ENCODE measurements at regions not wholly inside any gene's neighbourhood (a gene's known extent, or its start where the extent isn't known, plus 50 kb on each side); places are given as distances from the start of the nearest gene placed in this dataset.

DNA sequence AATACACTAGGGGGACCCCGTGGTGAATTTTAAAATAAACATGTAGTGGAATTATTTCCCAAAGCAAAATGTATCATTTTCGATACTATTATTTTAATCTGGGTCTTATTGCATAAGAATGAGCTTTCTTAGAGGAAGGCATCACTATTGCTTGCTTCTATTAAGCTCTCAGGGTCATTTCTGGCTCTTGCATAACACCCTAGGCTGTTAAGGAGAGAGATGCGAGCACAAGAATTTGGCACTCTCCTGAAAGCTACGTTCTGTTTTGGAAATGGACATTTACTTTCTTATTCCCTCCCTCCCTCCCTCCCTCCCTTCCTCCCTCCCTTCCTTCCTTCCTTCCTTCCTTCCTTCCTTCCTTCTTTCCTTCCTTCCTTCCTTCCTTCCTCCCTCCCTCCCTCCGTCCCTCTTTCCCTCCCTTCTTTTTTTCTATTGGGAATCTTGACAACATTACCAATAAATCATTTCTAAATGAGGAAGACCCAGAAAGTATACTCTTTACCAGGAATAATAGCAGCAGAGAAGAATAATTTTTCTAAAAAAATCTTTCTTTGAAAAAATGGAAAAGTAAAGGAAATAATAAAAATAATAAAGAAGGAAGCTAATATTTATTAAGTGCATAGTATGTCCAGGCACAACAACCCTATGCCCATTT is 83.6 kb upstream of the BDNF start:
- TF ChIP-seq POLR2A (IDR thresholded peaks at IDR 0.05; ENCODE audit: low read depth, low read length) (no peak), POLR2AphosphoS5 (IDR thresholded peaks at IDR 0.05; ENCODE audit: low read depth, low read length) (no peak), TAF1 (IDR thresholded peaks at IDR 0.05; ENCODE audit: low read depth, low read length) (no peak), SPI1 (IDR thresholded peaks at IDR 0.05; ENCODE audit: low read depth, low read length) (no peak), PAX5 (IDR thresholded peaks at IDR 0.05; ENCODE audit: insufficient read depth, low read length, severe bottlenecking) (no peak)
